RWPE1 (cell line): ENCODE measurements at regions not wholly inside any gene's neighbourhood (a gene's known extent, or its start where the extent isn't known, plus 50 kb on each side); places are given as distances from the start of the nearest gene placed in this dataset.

Experiments
- CTCF ChIA-PET: fragments of 350-600 bp; sonication (Branson Sonifier 250); formaldehyde crosslinking; extraction: SDS; loops from one replicate; lab custom pipeline; 2021; lab: Yijun Ruan, JAX
- POLR2A ChIA-PET: fragments of 400-600 bp; formaldehyde crosslinking; extraction: SDS; loops from one replicate; lab custom pipeline; 2020; ENCODE audit warnings: antibody characterized with exemption; ENCODE audit not compliant: low non-redundant PET; lab: Yijun Ruan, JAX
- DNase-seq: peaks from one replicate; pipeline ENCODE4 v3.0.0; 2012; ENCODE audit warnings: low spot score
- H3K27ac ChIP-seq: fragments of 450-650 bp; 2 replicates; pipeline ENCODE4 v1.5.1; 2017
- CTCF ChIP-seq: fragments of 450-650 bp; conservative IDR thresholded peaks from 2 replicates; pipeline ENCODE4 v1.5.1; 2017; ENCODE audit warnings: low read depth, mild to moderate bottlenecking

GRCh38 chr1:221334062-221334461 is 407.8 kb downstream of the DUSP10 start:
- CTCF ChIA-PET = no interaction called here
- H3K27ac ChIP-seq = no peak overlapping the region
- DNase-seq = no peak

GRCh38 chr1:221335161-221336101 is 406.5 kb downstream of the DUSP10 start:
- no peak for TF ChIP-seq CTCF
- DNase-seq = no peak
- ChIA-PET POLR2A (no interaction called here), CTCF (interaction anchor here (0.6 to 1.0 kb wide), 5 partner anchors 14 to 1254 kb away, joined by 3 to 5 read pairs (median 3); partner anchors contain the start of gene TAF1A)
- H3K27ac ChIP-seq = no peak overlapping the region

More at GRCh38 chr1:221334062-221334461, 407.8 kb downstream of the DUSP10 start:
- POLR2A ChIA-PET = no interaction called here
- no peak for TF ChIP-seq CTCF

DNA sequence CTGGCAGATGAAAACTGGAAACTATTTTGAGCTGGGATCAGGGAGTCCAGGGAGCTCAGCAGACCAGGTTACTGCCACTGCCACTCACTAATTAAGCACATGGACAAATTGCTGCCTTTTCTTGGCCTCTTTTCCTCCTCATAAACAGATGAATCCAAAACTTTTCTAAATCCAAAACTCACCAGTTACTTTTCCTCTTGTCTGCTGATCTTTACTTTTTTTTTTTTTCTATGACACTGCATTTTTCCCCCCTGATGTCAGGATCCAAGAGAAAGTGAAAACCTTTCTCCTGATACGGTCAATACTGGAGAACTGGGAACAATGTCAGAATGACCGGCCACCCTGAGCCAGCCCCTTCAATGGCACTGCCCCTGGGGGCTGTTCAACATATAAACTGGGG is 405.8 kb downstream of the DUSP10 start:
- no peak for DNase-seq
- ChIA-PET CTCF (interaction anchor here (0.6 to 1.0 kb wide), 2 partner anchors 15 to 26 kb away, joined by 3 to 4 read pairs; no protein-coding TSS in a partner anchor), POLR2A (no interaction called here)
- H3K27ac ChIP-seq = no peak overlapping the region
- no peak for TF ChIP-seq CTCF

DNA sequence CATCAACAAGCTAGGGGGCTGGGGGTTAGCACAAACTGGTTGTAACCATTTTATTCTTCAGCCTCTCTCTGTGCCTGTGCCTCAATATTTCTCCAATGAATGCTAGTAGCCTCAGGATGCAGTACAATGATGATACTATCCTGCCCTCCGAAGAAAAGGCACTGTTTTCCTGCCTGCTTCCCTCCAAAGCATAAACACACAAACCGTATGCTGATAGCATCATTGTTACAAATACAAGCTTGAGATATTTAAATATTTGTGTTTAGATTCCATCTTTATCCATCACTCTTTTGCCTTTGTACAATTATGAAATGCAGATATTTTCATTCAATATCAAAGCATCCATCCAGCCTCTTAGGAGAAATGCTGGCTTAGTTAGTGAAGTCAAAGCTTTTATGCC is 404.8 kb downstream of the DUSP10 start:
- TF ChIP-seq CTCF = no peak
- ChIA-PET CTCF (no interaction called here), POLR2A (no interaction called here)
- no peak for DNase-seq
- H3K27ac ChIP-seq = no peak overlapping the region

- POLR2A ChIA-PET = no interaction called here
- DNase-seq = no peak
- H3K27ac ChIP-seq = no peak overlapping the region
- TF ChIP-seq CTCF = no peak
- CTCF ChIA-PET = no interaction called here
Measured at GRCh38 chr1:221343136-221343535, 398.8 kb downstream of the DUSP10 start.

DNA sequence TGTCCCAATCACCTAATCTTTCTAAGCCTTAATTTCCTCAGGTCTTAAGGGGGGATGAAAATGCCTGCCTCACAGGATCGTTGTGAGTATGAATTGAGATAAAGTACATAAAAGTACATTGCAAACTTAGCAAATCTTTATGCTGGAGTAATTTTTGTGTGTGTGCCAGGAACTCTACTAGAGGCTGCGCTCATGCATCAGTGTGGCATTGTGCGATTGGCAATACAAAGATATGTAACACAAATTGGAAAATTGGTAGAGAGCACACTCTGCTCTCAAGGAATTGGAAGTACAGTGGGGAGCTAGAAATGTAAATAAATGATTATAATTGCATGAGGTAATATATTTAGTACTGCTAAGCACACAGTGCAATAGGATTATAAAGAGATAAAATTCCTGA is 398.3 kb downstream of the DUSP10 start:
- no peak for TF ChIP-seq CTCF
- ChIA-PET POLR2A (no interaction called here), CTCF (no interaction called here)
- DNase-seq = no peak
- H3K27ac ChIP-seq = no peak overlapping the region
